ENCODE measurements at regions not wholly inside any gene's neighbourhood (a gene's known extent, or its start where the extent isn't known, plus 50 kb on each side); places are given as distances from the start of the nearest gene placed in this dataset.

GRCh38 chr11:101706541-101706940 is 122.7 kb upstream of the TRPC6 start:
- Mint-ChIP-seq H3K4me3 (no peak overlapping the region), H3K4me1 (peaks cover 4% of the 10 kb centered on the region; the same call in 2 of the 3 replicates), H3K27ac (no peak overlapping the region), H3K36me3 (ENCODE audit: low read depth) (no peaks in the 10 kb centered on the region; the same call in 2 of the 3 replicates), H3K27me3 (ENCODE audit: insufficient read depth, low read depth, poor library complexity) (peaks cover 2% of the 10 kb centered on the region), H3K9me3 (no peaks in the 10 kb centered on the region; the same call in 1 of the 3 replicates)
- Histone ChIP-seq H3K4me1 (ENCODE audit: insufficient read depth) (peaks cover 8% of the 10 kb centered on the region; the same call in 1 of the 2 replicates), H3K4me3 (no peak overlapping the region), H4K20me1 (replicated peaks; ENCODE audit: insufficient read depth) (no peaks in the 10 kb centered on the region), H3F3A (replicated peaks; ENCODE audit: low read depth) (no peaks in the 10 kb centered on the region), H3K27me3 (ENCODE audit: insufficient read depth) (no peaks in the 10 kb centered on the region), H3K27ac (ENCODE audit: low read depth) (no peak overlapping the region), H3K9me2 (ENCODE audit: insufficient read depth) (peaks cover 19% of the 10 kb centered on the region; the same call in 1 of the 2 replicates), H3K36me3 (ENCODE audit: insufficient read depth) (no peaks in the 10 kb centered on the region), H2AFZ (no peak overlapping the region), H3K4me2 (no peak overlapping the region), H3K79me2 (replicated peaks; ENCODE audit: insufficient read depth) (no peaks in the 10 kb centered on the region)
- no peak for TF ChIP-seq EZH2phosphoT487 (IDR thresholded peaks at IDR 0.05; ENCODE audit: unreplicated experiment)
- no peak for TF ChIP-seq ZNF114 (CRISPR knock-in tag; IDR thresholded peaks at IDR 0.05)
- TF ChIP-seq STAT1 (IDR thresholded peaks at IDR 0.05; ENCODE audit: unreplicated experiment), result no peak
- no peak for TF ChIP-seq POLR2AphosphoS5 (IDR thresholded peaks at IDR 0.05; ENCODE audit: low read depth)
- no peak for TF ChIP-seq ZNF331 (CRISPR knock-in tag; IDR thresholded peaks at IDR 0.05; ENCODE audit: low read depth)
- no peak for TF ChIP-seq EZH2 (IDR thresholded peaks at IDR 0.05; ENCODE audit: low read depth, unreplicated experiment)
- TF ChIP-seq CREB1 (CRISPR knock-in tag; IDR thresholded peaks at IDR 0.05; ENCODE audit: low read depth), result no peak
- TF ChIP-seq REST (IDR thresholded peaks at IDR 0.05; ENCODE audit: unreplicated experiment), result no peak
- DNase-seq (ENCODE audit: low spot score) (no peak), ATAC-seq (no peak)

GRCh38 chr11:101705972-101706371 is 122.2 kb upstream of the TRPC6 start:
- no peak for ATAC-seq
- H3K36me3 ChIP-seq (ENCODE audit: insufficient read depth), result no peaks in the 10 kb centered on the region
- H3K27me3 Mint-ChIP-seq (ENCODE audit: insufficient read depth, low read depth, poor library complexity), result peaks cover 2% of the 10 kb centered on the region
- TF ChIP-seq ZNF462 (CRISPR knock-in tag; IDR thresholded peaks at IDR 0.05) (no peak), POLR2AphosphoS5 (IDR thresholded peaks at IDR 0.05; ENCODE audit: low read depth) (no peak), EZH2phosphoT487 (IDR thresholded peaks at IDR 0.05; ENCODE audit: unreplicated experiment) (no peak), EZH2 (IDR thresholded peaks at IDR 0.05; ENCODE audit: low read depth, unreplicated experiment) (no peak), ZNF114 (CRISPR knock-in tag; IDR thresholded peaks at IDR 0.05) (no peak), JUNB (IDR thresholded peaks at IDR 0.05; ENCODE audit: unreplicated experiment) (no peak), NANOG (IDR thresholded peaks at IDR 0.05; ENCODE audit: borderline replicate concordance) (no peak)

More at GRCh38 chr11:101705972-101706371, 122.2 kb upstream of the TRPC6 start:
- H3K79me2 ChIP-seq (replicated peaks; ENCODE audit: insufficient read depth), result no peaks in the 10 kb centered on the region
- no peaks in the 10 kb centered on the region for H4K20me1 ChIP-seq (replicated peaks; ENCODE audit: insufficient read depth)
- no peak overlapping the region for H3K27ac ChIP-seq (ENCODE audit: low read depth)
- Mint-ChIP-seq H3K4me1 (peaks cover 4% of the 10 kb centered on the region; the same call in 2 of the 3 replicates), H3K4me3 (no peak overlapping the region), H3K36me3 (ENCODE audit: low read depth) (no peaks in the 10 kb centered on the region; the same call in 2 of the 3 replicates), H3K9me3 (no peaks in the 10 kb centered on the region; the same call in 1 of the 3 replicates), H3K27ac (no peak overlapping the region; the same call in 1 of the 2 replicates)
- peaks cover 8% of the 10 kb centered on the region; the same call in 1 of the 2 replicates for H3K4me1 ChIP-seq (ENCODE audit: insufficient read depth)
- H2AFZ ChIP-seq, result 0 out of 2 replicates have a peak overlapping the region, but pooled peaks have one; percentile 28
- no peaks in the 10 kb centered on the region for H3F3A ChIP-seq (replicated peaks; ENCODE audit: low read depth)
- H3K4me3 ChIP-seq, result no peak overlapping the region
- H3K27me3 ChIP-seq (ENCODE audit: insufficient read depth), result no peaks in the 10 kb centered on the region
- H3K4me2 ChIP-seq, result no peak overlapping the region
- peaks cover 19% of the 10 kb centered on the region; the same call in 1 of the 2 replicates for H3K9me2 ChIP-seq (ENCODE audit: insufficient read depth)
- no peak for DNase-seq (ENCODE audit: low spot score)
